Mesenchymal stem cell (in vitro differentiated cells and primary cell): ENCODE measurements at regions not wholly inside any gene's neighbourhood (a gene's known extent, or its start where the extent isn't known, plus 50 kb on each side); places are given as distances from the start of the nearest gene placed in this dataset.

Experiments used
- DNase-seq: peaks from one replicate; pipeline ENCODE4 v3.0.0-alpha.2; 2013
- H2AFZ ChIP-seq: one replicate; pipeline ENCODE4 v1.6.1; 2013; ENCODE audit warnings: low read depth, mild to moderate bottlenecking, control low read depth, inconsistent platforms, low read length, moderate library complexity
- H2AK5ac ChIP-seq: 2 replicates; pipeline ENCODE4 v1.6.1; 2013; ENCODE audit warnings: low read length, moderate library complexity, mild to moderate bottlenecking, inconsistent platforms; ENCODE audit not compliant: severe bottlenecking
- H2BK120ac ChIP-seq: one replicate; pipeline ENCODE4 v1.6.1; 2013; ENCODE audit warnings: low read depth, mild to moderate bottlenecking, inconsistent platforms, low read length, moderate library complexity
- H2BK12ac ChIP-seq, 2 experiments: one replicate each; pipeline ENCODE4 v1.6.1; 2013; ENCODE audit warnings: inconsistent platforms in 2 of 2, low read length in 2 of 2, mild to moderate bottlenecking in 2 of 2, moderate library complexity in 2 of 2, control low read depth in 1 of 2
- H2BK15ac ChIP-seq: one replicate; pipeline ENCODE4 v1.6.1; 2013; ENCODE audit warnings: mild to moderate bottlenecking, low read depth, inconsistent platforms; ENCODE audit not compliant: poor library complexity, severe bottlenecking
- H2BK5ac ChIP-seq: 2 replicates; pipeline ENCODE4 v1.6.1; 2013; ENCODE audit warnings: low read depth, mild to moderate bottlenecking, low read length, control low read depth, inconsistent platforms; ENCODE audit not compliant: poor library complexity, severe bottlenecking
- H3K14ac ChIP-seq, 2 experiments: one replicate each; pipeline ENCODE4 v1.6.1; 2013; ENCODE audit warnings: inconsistent platforms in 2 of 2, low read length in 2 of 2, control low read depth in 1 of 2, mild to moderate bottlenecking in 1 of 2, moderate library complexity in 1 of 2
- H3K18ac ChIP-seq, 2 experiments: one replicate each; pipeline ENCODE4 v1.6.1; 2013; ENCODE audit warnings: inconsistent platforms in 2 of 2, low read length in 2 of 2, control low read depth in 1 of 2, low read depth in 1 of 2, mild to moderate bottlenecking in 1 of 2
- H3K23ac ChIP-seq, 2 experiments: one replicate each; pipeline ENCODE4 v1.6.1; 2013; ENCODE audit warnings: inconsistent platforms in 2 of 2, low read length in 2 of 2, mild to moderate bottlenecking in 2 of 2, moderate library complexity in 2 of 2, control low read depth in 1 of 2
- H3K27ac ChIP-seq: 2 replicates; pipeline ENCODE4 v1.5.1; 2013; ENCODE audit warnings: mild to moderate bottlenecking, moderate library complexity, low read length, control low read depth, inconsistent platforms; ENCODE audit not compliant: poor library complexity, severe bottlenecking
- H3K27me3 ChIP-seq, 2 experiments: 2 replicates each; pipeline versions ENCODE4 v1.6.1 to v1.7.0; 2013; ENCODE audit warnings: low read length in 2 of 2, mild to moderate bottlenecking in 2 of 2, moderate library complexity in 2 of 2, control low read depth in 1 of 2, inconsistent platforms in 1 of 2; ENCODE audit not compliant: control insufficient read depth in 1 of 2, insufficient read depth in 1 of 2
- H3K36me3 ChIP-seq, 2 experiments: 2 replicates each; pipeline versions ENCODE4 v1.6.1 to v1.7.0; 2013; ENCODE audit warnings: low read length in 2 of 2, control low read depth in 1 of 2, inconsistent platforms in 1 of 2, low read depth in 1 of 2, mild to moderate bottlenecking in 1 of 2; ENCODE audit not compliant: insufficient read depth in 2 of 2, control insufficient read depth in 1 of 2
- H3K4ac ChIP-seq, 2 experiments: one replicate each; pipeline ENCODE4 v1.6.1; 2013; ENCODE audit warnings: inconsistent platforms in 2 of 2, low read length in 2 of 2, mild to moderate bottlenecking in 2 of 2, moderate library complexity in 2 of 2, control low read depth in 1 of 2, low read depth in 1 of 2
- H3K4me1 ChIP-seq: 2 replicates; pipeline ENCODE4 v1.6.1; 2013; ENCODE audit warnings: low read depth, low read length, control low read depth; ENCODE audit not compliant: control insufficient read depth, insufficient read depth
- H3K4me2 ChIP-seq: 2 replicates; pipeline ENCODE4 v1.6.1; 2013; ENCODE audit warnings: low read length, mild to moderate bottlenecking, inconsistent platforms; ENCODE audit not compliant: poor library complexity, severe bottlenecking
- H3K4me3 ChIP-seq, 2 experiments: 2 replicates each; pipeline versions ENCODE4 v1.5.1 to v1.7.0; 2013; ENCODE audit warnings: low read length in 2 of 2, mild to moderate bottlenecking in 2 of 2, control low read depth in 1 of 2, low read depth in 1 of 2; ENCODE audit not compliant: insufficient read depth in 1 of 2
- H3K79me1 ChIP-seq: replicated peaks from 2 replicates; pipeline ENCODE4 v1.6.1; 2013; ENCODE audit warnings: mild to moderate bottlenecking, control low read depth, low read length, inconsistent platforms; ENCODE audit not compliant: poor library complexity, severe bottlenecking
- H3K9ac ChIP-seq: 2 replicates; pipeline ENCODE4 v1.7.0; 2013; ENCODE audit warnings: mild to moderate bottlenecking, low read length, moderate library complexity
- H3K9me3 ChIP-seq: 2 replicates; pipeline ENCODE4 v1.7.0; 2013; ENCODE audit warnings: mild to moderate bottlenecking, low read length; ENCODE audit not compliant: control insufficient read depth
- H4K8ac ChIP-seq: one replicate; pipeline ENCODE4 v1.6.1; 2013; ENCODE audit warnings: inconsistent platforms, mild to moderate bottlenecking, low read length, moderate library complexity
- H4K91ac ChIP-seq: one replicate; pipeline ENCODE4 v1.6.1; 2013; ENCODE audit warnings: mild to moderate bottlenecking, low read length, inconsistent platforms
- WGBS: methylation state at CpG from one replicate; pipeline ENCODE4 v1.1.7; 2013; ENCODE audit warnings: mixed read lengths; 5-methylcytosine and 5-hydroxymethylcytosine counted together

DNA sequence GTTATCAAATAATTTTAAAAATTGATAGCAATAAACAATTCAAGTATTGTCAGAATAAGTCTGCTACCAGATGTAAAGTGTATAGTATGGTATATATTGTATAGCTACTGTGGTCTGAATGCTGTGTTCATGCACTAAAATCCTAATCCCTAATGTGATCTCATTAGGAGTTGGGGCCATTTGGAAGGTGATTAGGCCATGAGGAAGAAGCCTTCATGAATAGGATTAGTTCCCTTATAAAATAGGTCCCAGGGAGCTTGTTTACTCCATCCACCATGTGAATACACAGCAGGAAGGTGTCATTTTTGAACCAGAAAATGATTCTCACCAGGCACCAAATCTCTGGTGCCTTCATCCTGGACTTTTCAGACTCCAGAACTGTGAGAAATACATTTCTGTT lies 363.0 kb upstream of the CNTN5 start:
- H3K79me1 ChIP-seq: no peaks in the 10 kb centered on the region
- no peak overlapping the region for H2AFZ ChIP-seq
- H3K23ac ChIP-seq: no peak overlapping the region
- H2AK5ac ChIP-seq: no peak overlapping the region
- H3K9ac ChIP-seq: no peak overlapping the region
- H3K4ac ChIP-seq: no peak overlapping the region
- no peak for DNase-seq
- H3K4me3 ChIP-seq: no peak overlapping the region
- no peak overlapping the region for H4K8ac ChIP-seq
- no peaks in the 10 kb centered on the region for H3K27me3 ChIP-seq
- no peak overlapping the region for H4K91ac ChIP-seq
- no peak overlapping the region for H2BK5ac ChIP-seq
- peaks cover 5% of the 10 kb centered on the region for H3K9me3 ChIP-seq
- H3K4me2 ChIP-seq: no peak overlapping the region
- H3K36me3 ChIP-seq: no peaks in the 10 kb centered on the region
- no peak overlapping the region for H2BK15ac ChIP-seq
- H3K27ac ChIP-seq: no peak overlapping the region
- no peak overlapping the region for H2BK12ac ChIP-seq
- H3K14ac ChIP-seq: no peak overlapping the region
- H3K18ac ChIP-seq: no peak overlapping the region
- no peaks in the 10 kb centered on the region for H3K4me1 ChIP-seq
- H2BK120ac ChIP-seq: no peak overlapping the region

DNA sequence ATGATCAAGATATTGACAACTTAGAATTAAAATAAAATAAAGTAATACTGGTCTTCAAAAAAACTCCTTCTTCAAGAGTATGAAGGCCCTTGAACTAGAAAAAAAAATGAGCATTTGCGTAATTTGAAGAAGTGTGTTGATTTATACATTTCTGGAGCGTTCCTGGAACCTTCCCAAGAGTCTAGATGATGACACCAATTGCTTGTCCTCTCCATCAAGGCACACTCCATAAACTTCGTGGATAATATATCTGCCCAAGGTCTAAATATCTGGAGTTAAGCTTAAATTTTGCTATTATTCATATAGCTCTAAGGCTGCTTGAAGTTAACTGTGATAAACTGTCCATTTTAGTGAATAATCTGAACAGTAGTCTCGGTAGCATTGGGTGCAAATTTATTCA lies 361.3 kb upstream of the CNTN5 start:
- Histone ChIP-seq H3K4me2 (no peak overlapping the region), H3K4me1 (no peaks in the 10 kb centered on the region), H3K27ac (no peak overlapping the region), H3K14ac (no peak overlapping the region), H2BK120ac (no peak overlapping the region), H3K18ac (no peak overlapping the region), H4K91ac (no peak overlapping the region), H2BK5ac (no peak overlapping the region), H3K36me3 (no peaks in the 10 kb centered on the region), H2BK12ac (no peak overlapping the region), H3K23ac (no peak overlapping the region), H2AK5ac (no peak overlapping the region), H3K79me1 (no peaks in the 10 kb centered on the region), H3K4ac (no peak overlapping the region), H4K8ac (no peak overlapping the region), H3K9ac (no peak overlapping the region), H3K27me3 (no peaks in the 10 kb centered on the region), H3K9me3 (no peaks in the 10 kb centered on the region), H3K4me3 (no peak overlapping the region), H2AFZ (no peak overlapping the region), H2BK15ac (no peak overlapping the region)
- WGBS: 84% methylated on average over 1 of the region's 4 CpGs
- no peak for DNase-seq

DNA sequence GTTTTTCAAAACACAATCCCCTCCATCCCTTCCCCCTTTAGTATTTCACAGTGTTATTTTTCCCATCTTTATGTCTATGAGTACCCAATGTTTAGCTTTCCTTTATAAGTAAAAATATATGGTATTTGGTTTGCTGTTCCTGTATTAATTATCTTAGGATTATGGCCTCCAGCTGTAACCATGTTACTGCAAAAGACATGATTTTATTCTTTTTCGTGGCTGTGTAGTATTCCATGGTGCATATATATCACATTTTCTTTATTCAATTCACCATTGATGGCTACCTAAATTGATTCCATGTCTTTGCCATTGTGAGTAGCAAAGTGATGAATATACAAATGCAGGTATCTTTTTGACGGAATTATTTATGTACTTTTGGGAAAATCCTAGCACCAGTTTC lies 346.4 kb upstream of the CNTN5 start:
- DNase-seq: no peak
- no peaks in the 10 kb centered on the region for H3K79me1 ChIP-seq
- no peak overlapping the region for H3K4ac ChIP-seq
- no peak overlapping the region for H3K23ac ChIP-seq
- H2BK15ac ChIP-seq: no peak overlapping the region
- no peak overlapping the region for H2BK12ac ChIP-seq
- H3K4me1 ChIP-seq: no peaks in the 10 kb centered on the region
- H4K91ac ChIP-seq: no peak overlapping the region
- H3K18ac ChIP-seq: no peak overlapping the region
- no peak overlapping the region for H3K27ac ChIP-seq
- no peak overlapping the region for H3K14ac ChIP-seq
- H3K4me2 ChIP-seq: no peak overlapping the region
- no peak overlapping the region for H3K4me3 ChIP-seq
- H3K27me3 ChIP-seq: no peaks in the 10 kb centered on the region
- H2AFZ ChIP-seq: no peak overlapping the region
- no peak overlapping the region for H4K8ac ChIP-seq
- WGBS: no CpG with 5 or more reads among the region's 2 CpGs
- peaks cover 26% of the 10 kb centered on the region for H3K9me3 ChIP-seq
- H3K36me3 ChIP-seq: no peaks in the 10 kb centered on the region
- H2BK5ac ChIP-seq: no peak overlapping the region
- no peak overlapping the region for H3K9ac ChIP-seq
- no peak overlapping the region for H2BK120ac ChIP-seq
- H2AK5ac ChIP-seq: no peak overlapping the region

DNA sequence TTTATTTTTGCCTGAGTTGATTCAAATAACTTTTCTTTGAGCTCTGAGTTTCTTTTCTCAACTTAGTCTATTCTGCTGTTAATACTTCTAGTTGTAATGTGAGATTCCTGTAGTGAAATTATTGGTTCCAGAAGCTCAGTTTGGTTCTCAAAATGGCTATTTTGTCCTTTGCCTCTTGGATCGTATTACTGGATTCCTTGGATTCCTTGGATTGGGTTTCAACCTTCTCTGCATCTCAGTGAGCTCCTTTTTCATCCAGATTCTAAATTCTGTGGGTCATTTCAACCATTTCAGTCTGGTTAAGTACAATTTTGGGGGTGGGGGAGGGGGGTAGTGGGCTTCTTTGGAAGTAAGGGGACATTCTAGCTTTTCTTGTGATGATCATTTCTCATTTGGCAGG lies 341.1 kb upstream of the CNTN5 start:
- Histone ChIP-seq H2BK5ac (no peak overlapping the region), H2AK5ac (no peak overlapping the region), H3K27ac (no peak overlapping the region), H3K79me1 (no peaks in the 10 kb centered on the region), H3K9me3 (peaks cover 19% of the 10 kb centered on the region), H3K4me1 (no peaks in the 10 kb centered on the region), H2BK15ac (no peak overlapping the region), H2BK120ac (no peak overlapping the region), H4K8ac (no peak overlapping the region), H3K4me3 (no peak overlapping the region), H3K4ac (no peak overlapping the region), H2AFZ (no peak overlapping the region), H4K91ac (no peak overlapping the region), H2BK12ac (no peak overlapping the region), H3K23ac (no peak overlapping the region), H3K27me3 (no peaks in the 10 kb centered on the region), H3K18ac (no peak overlapping the region), H3K4me2 (no peak overlapping the region), H3K14ac (no peak overlapping the region), H3K36me3 (no peaks in the 10 kb centered on the region), H3K9ac (no peak overlapping the region)
- 57% methylated on average over 1 of the region's 1 CpG for WGBS
- no peak for DNase-seq
